ENCODE measurements at regions not wholly inside any gene's neighbourhood (a gene's known extent, or its start where the extent isn't known, plus 50 kb on each side); places are given as distances from the start of the nearest gene placed in this dataset.

DNA sequence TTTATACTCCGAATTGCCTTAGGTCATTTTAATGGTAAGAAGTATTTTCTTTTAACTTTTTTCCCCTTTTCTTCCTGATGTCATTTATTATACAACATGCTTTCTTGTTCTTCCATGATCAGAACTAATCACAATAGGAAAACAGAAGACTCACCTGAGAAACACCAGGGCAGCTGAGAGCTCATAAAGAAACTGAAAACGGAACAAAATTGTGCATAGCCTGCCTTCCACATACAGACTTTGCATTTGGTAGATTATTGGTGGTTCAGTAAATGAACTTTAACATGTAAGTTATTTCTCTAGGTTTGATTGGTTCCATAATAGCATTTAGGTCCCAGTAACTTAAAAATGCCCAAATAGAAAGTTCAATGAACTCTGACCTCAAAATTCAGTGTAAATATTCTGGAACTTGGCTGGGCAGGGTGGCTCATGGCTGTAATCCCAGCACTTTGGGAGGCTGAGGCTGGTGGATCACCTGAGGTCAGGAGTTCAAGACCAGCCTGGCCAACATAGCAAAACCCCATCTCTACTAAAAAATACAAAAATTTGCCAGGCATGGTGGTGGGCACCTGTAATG lies 161.1 kb upstream of the DTNBP1 start:
- no peak overlapping the region for H3K4me3 ChIP-seq (ENCODE audit: low read depth, low read length)
- no peak for DNase-seq (ENCODE audit: low read depth)
- TF ChIP-seq, protein P1, sequence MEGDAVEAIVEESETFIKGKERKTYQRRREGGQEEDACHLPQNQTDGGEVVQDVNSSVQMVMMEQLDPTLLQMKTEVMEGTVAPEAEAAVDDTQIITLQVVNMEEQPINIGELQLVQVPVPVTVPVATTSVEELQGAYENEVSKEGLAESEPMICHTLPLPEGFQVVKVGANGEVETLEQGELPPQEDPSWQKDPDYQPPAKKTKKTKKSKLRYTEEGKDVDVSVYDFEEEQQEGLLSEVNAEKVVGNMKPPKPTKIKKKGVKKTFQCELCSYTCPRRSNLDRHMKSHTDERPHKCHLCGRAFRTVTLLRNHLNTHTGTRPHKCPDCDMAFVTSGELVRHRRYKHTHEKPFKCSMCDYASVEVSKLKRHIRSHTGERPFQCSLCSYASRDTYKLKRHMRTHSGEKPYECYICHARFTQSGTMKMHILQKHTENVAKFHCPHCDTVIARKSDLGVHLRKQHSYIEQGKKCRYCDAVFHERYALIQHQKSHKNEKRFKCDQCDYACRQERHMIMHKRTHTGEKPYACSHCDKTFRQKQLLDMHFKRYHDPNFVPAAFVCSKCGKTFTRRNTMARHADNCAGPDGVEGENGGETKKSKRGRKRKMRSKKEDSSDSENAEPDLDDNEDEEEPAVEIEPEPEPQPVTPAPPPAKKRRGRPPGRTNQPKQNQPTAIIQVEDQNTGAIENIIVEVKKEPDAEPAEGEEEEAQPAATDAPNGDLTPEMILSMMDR (IDR thresholded peaks at IDR 0.05; ENCODE audit: insufficient read depth, low read depth, low read length), result no peak
- peaks cover 4% of the 10 kb centered on the region for H3K27me3 ChIP-seq (ENCODE audit: control insufficient read depth, insufficient read depth, low read length)
- CTCF ChIA-PET, result interaction anchor here (0.9 kb wide), 1 partner anchor 42 kb away, joined by 3 read pairs; no protein-coding TSS in a partner anchor
- POLR2A ChIA-PET, result no interaction called here
- H3K36me3 ChIP-seq (ENCODE audit: control insufficient read depth, insufficient read depth, low read length), result no peaks in the 10 kb centered on the region

DNA sequence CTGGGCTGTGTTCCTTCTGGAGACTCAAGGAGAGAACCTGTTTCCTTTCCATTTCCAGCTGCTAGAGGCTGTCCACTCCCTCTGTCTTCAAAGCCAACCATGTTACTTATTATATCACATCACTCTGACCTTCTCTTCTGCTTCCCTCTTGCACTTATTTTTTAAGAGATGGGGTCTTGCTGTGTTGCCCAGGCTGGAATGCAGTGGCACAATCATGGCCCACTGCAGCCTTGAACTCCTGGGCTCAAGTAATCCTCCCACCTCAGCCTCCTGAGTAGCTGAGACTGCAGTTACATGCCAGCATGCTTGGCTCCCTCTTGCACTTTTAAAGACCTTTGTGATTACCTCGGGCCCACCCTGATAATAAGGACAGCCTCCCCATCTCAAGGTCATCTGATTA lies 160.0 kb upstream of the DTNBP1 start:
- Histone ChIP-seq H3K4me3 (ENCODE audit: low read depth, low read length) (no peak overlapping the region), H3K27me3 (ENCODE audit: control insufficient read depth, insufficient read depth, low read length) (peaks cover 4% of the 10 kb centered on the region), H3K36me3 (ENCODE audit: control insufficient read depth, insufficient read depth, low read length) (no peaks in the 10 kb centered on the region)
- ChIA-PET POLR2A (no interaction called here), CTCF (interaction anchor here (1.3 kb wide), 1 partner anchor 10 kb away, joined by 4 read pairs; no protein-coding TSS in a partner anchor)
- no peak for DNase-seq (ENCODE audit: low read depth)
- TF ChIP-seq, protein P1 (IDR thresholded peaks at IDR 0.05; ENCODE audit: insufficient read depth, low read depth, low read length), result no peak

GRCh38 chr6:15819841-15820240 lies 157.0 kb upstream of the DTNBP1 start:
- no peak for DNase-seq (ENCODE audit: low read depth)
- Histone ChIP-seq H3K4me3 (ENCODE audit: low read depth, low read length) (no peak overlapping the region), H3K36me3 (ENCODE audit: control insufficient read depth, insufficient read depth, low read length) (no peaks in the 10 kb centered on the region), H3K27me3 (ENCODE audit: control insufficient read depth, insufficient read depth, low read length) (peaks cover 4% of the 10 kb centered on the region)
- CTCF ChIA-PET, result interaction anchor here (0.6 to 1.0 kb wide), 2 partner anchors 363 to 419 kb away, joined by 3 read pairs; partner anchors contain the start of gene GMPR
- POLR2A ChIA-PET, result no interaction called here
- TF ChIP-seq, protein P1 (IDR thresholded peaks at IDR 0.05; ENCODE audit: insufficient read depth, low read depth, low read length), result no peak

DNA sequence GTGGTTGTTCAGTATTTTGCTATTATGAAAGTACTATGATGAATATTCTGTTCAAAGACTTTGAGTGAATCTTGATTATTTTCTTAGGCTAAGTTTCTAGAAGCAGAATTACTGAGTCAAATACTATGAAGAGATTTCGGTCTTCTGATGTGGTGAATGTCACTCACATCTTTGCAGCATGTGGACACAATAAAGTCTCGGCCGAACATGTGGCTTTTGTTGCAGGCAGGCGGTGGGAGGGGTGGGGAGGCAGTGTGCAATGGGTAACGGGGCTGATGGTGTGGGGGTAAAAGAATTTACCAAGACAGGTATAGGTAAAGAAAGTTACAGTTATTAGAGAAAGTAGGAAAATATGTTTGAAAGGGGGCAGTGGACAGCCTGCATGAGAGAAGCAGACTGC lies 156.4 kb upstream of the DTNBP1 start:
- TF ChIP-seq, protein P1 (IDR thresholded peaks at IDR 0.05; ENCODE audit: insufficient read depth, low read depth, low read length), result no peak
- Histone ChIP-seq H3K27me3 (ENCODE audit: control insufficient read depth, insufficient read depth, low read length) (peaks cover 4% of the 10 kb centered on the region), H3K36me3 (ENCODE audit: control insufficient read depth, insufficient read depth, low read length) (no peaks in the 10 kb centered on the region), H3K4me3 (ENCODE audit: low read depth, low read length) (no peak overlapping the region)
- POLR2A ChIA-PET, result no interaction called here
- CTCF ChIA-PET, result no interaction called here
- DNase-seq (ENCODE audit: low read depth), result no peak

DNA sequence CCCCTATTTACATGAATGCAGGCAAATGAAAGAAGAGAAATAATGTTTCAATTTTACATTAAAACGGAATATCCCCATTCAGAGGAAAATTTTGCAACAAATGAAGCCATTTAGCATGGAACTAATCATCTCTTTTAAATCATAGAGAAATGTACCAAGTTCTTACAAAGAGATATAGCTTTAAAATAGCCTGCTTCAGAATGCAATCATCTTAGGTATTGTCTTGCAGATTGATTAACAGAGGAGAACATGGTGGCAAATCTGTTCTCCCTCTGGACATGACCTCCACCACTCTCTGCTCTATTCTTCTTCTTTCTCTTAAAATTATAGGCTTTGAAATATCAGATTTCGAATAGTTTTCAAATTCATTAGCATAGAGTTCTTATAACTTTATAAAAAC lies 155.7 kb upstream of the DTNBP1 start:
- H3K27me3 ChIP-seq (ENCODE audit: control insufficient read depth, insufficient read depth, low read length), result peaks cover 4% of the 10 kb centered on the region
- ChIA-PET POLR2A (no interaction called here), CTCF (no interaction called here)
- DNase-seq (ENCODE audit: low read depth), result no peak
- TF ChIP-seq, protein P1 (IDR thresholded peaks at IDR 0.05; ENCODE audit: insufficient read depth, low read depth, low read length), result no peak
- H3K4me3 ChIP-seq (ENCODE audit: low read depth, low read length), result no peak overlapping the region
- no peaks in the 10 kb centered on the region for H3K36me3 ChIP-seq (ENCODE audit: control insufficient read depth, insufficient read depth, low read length)
